ENCODE measurements at regions not wholly inside any gene's neighbourhood (a gene's known extent, or its start where the extent isn't known, plus 50 kb on each side); places are given as distances from the start of the nearest gene placed in this dataset.

- no peak for TF ChIP-seq CTCF (conservative IDR thresholded peaks at IDR 0.05; ENCODE audit: low read length)
- TF ChIP-seq EZH2phosphoT487 (IDR thresholded peaks at IDR 0.05; ENCODE audit: borderline replicate concordance, low read depth, low read length), result no peak
Observed at GRCh38 chr11:128232588-128232987, 354.8 kb downstream of the ETS1 start.
